ENCODE measurements at regions not wholly inside any gene's neighbourhood (a gene's known extent, or its start where the extent isn't known, plus 50 kb on each side); places are given as distances from the start of the nearest gene placed in this dataset.

DNA sequence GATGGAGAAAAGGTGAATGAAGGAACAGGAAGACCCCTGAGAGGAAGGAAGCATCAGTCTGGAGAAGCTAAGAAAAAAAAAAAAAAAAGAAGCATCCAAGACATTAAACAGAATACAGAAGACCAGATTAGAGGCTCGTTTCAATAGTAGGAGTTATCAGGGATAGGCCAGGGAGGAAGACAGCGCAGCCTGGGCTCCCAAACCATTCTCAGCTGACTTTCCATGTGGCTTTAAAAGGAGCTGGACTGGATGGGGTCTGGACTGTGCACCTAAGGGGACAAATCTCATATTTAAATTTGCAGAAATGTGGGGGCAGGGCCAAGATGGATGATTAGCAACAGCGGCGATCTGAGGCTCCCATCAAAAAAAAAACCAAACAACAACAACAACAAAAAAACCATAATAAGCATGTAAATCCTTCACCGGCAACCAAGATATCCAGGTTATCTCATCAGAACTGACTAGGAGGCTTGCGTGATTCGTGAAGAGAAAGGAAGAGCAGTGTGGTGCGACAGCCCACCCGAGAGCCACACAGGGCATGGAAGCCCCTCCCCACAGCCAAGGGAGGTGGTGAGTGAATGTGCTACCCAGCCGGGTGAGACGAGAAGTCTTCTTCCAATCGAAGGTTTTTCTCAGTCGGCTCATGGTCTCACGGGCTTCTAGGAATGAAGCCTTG, 114.9 kb upstream of the ADAMTS16 start:
- Histone ChIP-seq H3K27me3 (replicated peaks) (no peaks in the 10 kb centered on the region), H3K27ac (no peak overlapping the region), H3K4me3 (ENCODE audit: low read depth, low read length) (no peak overlapping the region), H3K36me3 (replicated peaks) (no peaks in the 10 kb centered on the region)
- DNase-seq: no peak
- in situ Hi-C loops (cut with HindIII; ENCODE audit: low pct_ligation_motif_present, low sequenced_read_pairs): no loop called here
- TF ChIP-seq, protein P1, sequence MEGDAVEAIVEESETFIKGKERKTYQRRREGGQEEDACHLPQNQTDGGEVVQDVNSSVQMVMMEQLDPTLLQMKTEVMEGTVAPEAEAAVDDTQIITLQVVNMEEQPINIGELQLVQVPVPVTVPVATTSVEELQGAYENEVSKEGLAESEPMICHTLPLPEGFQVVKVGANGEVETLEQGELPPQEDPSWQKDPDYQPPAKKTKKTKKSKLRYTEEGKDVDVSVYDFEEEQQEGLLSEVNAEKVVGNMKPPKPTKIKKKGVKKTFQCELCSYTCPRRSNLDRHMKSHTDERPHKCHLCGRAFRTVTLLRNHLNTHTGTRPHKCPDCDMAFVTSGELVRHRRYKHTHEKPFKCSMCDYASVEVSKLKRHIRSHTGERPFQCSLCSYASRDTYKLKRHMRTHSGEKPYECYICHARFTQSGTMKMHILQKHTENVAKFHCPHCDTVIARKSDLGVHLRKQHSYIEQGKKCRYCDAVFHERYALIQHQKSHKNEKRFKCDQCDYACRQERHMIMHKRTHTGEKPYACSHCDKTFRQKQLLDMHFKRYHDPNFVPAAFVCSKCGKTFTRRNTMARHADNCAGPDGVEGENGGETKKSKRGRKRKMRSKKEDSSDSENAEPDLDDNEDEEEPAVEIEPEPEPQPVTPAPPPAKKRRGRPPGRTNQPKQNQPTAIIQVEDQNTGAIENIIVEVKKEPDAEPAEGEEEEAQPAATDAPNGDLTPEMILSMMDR (IDR thresholded peaks at IDR 0.05; ENCODE audit: low read depth, low read length, missing control alignments): no peak

DNA sequence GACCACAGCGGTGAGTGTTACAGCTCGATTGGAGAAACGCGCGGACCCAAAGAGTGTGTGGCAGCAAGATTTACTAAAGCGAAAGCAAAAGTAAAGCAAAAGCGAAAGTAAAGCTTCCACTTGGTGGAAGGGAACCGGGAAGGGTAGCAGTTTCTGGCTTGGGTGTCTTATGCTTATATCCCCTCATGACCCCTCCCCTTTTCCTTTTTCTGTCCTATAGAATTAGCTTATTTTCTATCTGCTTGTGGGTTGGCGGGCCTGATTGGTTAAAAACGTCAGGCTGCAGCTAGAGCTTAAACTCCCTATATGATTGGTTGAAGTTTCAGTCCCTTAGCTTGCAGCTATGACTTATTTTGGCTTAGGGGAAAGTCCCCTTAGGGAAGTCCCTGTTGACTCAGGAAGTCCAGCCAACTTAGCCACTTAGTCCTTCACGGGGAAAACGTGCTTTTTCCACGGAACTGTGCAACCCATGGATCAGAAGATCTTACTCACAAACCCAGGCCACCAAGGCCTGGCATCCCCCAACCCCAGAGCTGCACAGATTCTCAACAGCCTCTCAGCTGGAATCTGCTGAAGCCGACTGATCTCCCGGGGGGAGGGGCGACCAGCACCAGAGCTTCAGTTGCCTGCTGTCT, 114.2 kb upstream of the ADAMTS16 start:
- in situ Hi-C loops (cut with HindIII; ENCODE audit: low pct_ligation_motif_present, low sequenced_read_pairs): no loop called here
- TF ChIP-seq, protein P1 (IDR thresholded peaks at IDR 0.05; ENCODE audit: low read depth, low read length, missing control alignments): no peak
- Histone ChIP-seq H3K27ac (no peak overlapping the region), H3K36me3 (replicated peaks) (no peaks in the 10 kb centered on the region), H3K27me3 (replicated peaks) (no peaks in the 10 kb centered on the region), H3K4me3 (ENCODE audit: low read depth, low read length) (no peak overlapping the region)
- no peak for DNase-seq

DNA sequence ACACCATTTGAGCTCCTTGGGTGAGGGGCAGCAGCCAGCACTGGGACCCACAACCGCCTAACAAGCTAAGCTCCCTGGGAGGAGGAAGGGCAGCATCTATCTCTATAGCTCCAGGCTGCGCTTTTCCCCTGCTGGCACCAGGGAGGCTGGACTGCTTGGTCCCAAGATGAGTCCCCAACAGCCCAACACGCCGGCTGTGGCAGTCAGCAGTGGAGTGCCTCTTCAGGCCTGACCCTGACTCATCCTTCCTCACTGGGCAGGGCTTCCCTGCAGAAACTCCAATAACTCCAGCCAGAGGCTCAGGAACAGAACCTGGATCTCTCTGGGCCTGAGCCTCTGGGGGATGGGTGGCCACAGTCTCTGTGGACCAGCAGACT, 113.7 kb upstream of the ADAMTS16 start:
- H3K36me3 ChIP-seq (replicated peaks): no peaks in the 10 kb centered on the region
- in situ Hi-C loops (cut with HindIII; ENCODE audit: low pct_ligation_motif_present, low sequenced_read_pairs): no loop called here
- H3K4me3 ChIP-seq (ENCODE audit: low read depth, low read length): no peak overlapping the region
- DNase-seq: no peak
- H3K27ac ChIP-seq: no peak overlapping the region
- no peaks in the 10 kb centered on the region for H3K27me3 ChIP-seq (replicated peaks)
- TF ChIP-seq, protein P1 (IDR thresholded peaks at IDR 0.05; ENCODE audit: low read depth, low read length, missing control alignments): no peak

DNA sequence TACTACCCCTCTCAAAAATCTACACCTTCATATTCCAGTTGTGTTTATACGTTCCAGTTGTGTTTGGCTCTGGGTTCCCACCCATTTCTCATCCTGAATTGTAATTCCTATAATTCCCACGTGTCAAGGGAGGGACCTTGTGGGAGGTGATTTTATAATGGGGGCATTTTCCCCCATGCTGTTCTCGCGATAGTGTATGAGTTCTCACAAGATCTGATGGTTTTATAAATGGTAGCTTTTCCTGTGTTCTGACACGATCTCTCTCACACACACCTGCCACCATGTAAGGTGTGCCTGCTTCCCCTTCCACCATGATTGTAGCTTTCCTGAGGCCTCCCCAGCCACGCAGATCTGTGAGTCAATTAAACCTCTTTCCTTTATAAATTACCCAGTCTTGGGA, 108.5 kb upstream of the ADAMTS16 start:
- in situ Hi-C loops (cut with HindIII; ENCODE audit: low pct_ligation_motif_present, low sequenced_read_pairs): no loop called here
- TF ChIP-seq, protein P1 (IDR thresholded peaks at IDR 0.05; ENCODE audit: low read depth, low read length, missing control alignments): no peak
- no peaks in the 10 kb centered on the region for H3K27me3 ChIP-seq (replicated peaks)
- H3K36me3 ChIP-seq (replicated peaks): no peaks in the 10 kb centered on the region
- no peak overlapping the region for H3K4me3 ChIP-seq (ENCODE audit: low read depth, low read length)
- no peak overlapping the region for H3K27ac ChIP-seq
- no peak for DNase-seq

DNA sequence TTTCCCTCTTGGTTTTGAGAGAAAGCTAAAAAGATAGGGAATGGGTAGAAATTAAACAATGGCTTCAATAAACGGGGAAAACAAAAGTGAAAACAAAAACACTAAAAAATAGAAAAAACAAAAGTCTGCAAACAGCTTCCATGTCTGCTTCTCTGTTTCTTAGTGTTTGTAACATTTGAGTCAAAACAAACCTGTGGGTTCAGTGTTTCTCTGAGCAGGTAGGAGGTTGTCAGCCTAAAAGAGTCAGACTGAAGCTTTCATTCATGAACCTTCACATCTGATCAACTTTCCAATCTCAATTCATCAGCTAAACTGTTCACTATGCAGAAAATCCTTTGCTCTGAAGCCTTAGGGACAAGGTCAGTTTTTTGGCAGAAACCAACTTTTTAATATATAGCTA, 102.5 kb upstream of the ADAMTS16 start:
- Histone ChIP-seq H3K4me3 (ENCODE audit: low read depth, low read length) (no peak overlapping the region), H3K27me3 (replicated peaks) (no peaks in the 10 kb centered on the region), H3K27ac (no peak overlapping the region), H3K36me3 (replicated peaks) (no peaks in the 10 kb centered on the region)
- TF ChIP-seq, protein P1 (IDR thresholded peaks at IDR 0.05; ENCODE audit: low read depth, low read length, missing control alignments): no peak
- in situ Hi-C loops (cut with HindIII; ENCODE audit: low pct_ligation_motif_present, low sequenced_read_pairs): no loop called here
- no peak for DNase-seq

DNA sequence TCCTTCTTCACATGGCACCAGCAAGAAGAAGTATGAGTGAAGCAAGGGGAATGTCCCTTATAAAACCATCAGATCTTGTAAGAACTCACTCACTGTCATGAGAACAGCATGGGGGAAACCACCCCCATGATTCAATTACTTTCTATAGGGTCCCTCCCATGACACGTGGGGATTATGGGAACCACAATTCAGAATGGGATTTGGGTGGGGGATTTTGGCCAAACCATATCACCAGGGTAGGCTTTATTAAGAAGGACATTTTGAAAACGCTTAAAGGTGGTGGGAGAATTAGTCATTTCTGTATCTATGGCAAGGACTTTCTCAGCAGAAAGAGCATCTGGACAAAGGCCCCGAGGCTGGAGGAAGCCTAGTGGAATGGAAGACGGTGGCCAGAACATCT, 100.2 kb upstream of the ADAMTS16 start:
- in situ Hi-C loops (cut with HindIII; ENCODE audit: low pct_ligation_motif_present, low sequenced_read_pairs): no loop called here
- no peak for DNase-seq
- Histone ChIP-seq H3K27ac (no peak overlapping the region), H3K36me3 (replicated peaks) (no peaks in the 10 kb centered on the region), H3K4me3 (ENCODE audit: low read depth, low read length) (no peak overlapping the region), H3K27me3 (replicated peaks) (no peaks in the 10 kb centered on the region)
- TF ChIP-seq, protein P1 (IDR thresholded peaks at IDR 0.05; ENCODE audit: low read depth, low read length, missing control alignments): no peak
